ENCODE measurements at regions not wholly inside any gene's neighbourhood (a gene's known extent, or its start where the extent isn't known, plus 50 kb on each side); places are given as distances from the start of the nearest gene placed in this dataset.

DNA sequence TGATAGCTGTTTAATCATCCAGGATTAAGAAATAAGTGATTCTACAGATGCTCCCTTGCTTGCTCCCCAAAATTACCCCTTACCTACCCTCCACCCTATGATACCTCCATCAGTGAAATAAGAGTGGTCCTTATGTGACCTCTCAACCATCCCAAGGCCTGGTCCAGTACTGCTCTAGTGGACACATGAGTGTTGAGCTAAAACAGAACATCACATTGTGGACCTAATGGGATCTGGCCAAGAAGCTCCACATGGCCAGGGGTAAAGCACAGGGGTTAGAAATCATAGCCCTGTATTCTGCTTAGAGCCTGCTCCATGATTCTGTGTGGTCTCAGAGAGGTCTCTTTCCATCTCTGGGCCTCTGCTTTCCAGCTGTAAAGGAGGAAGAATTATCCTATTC lies 355.6 kb downstream of the TNS1 start:
- Histone ChIP-seq H3K36me3 (ENCODE audit: control insufficient read depth, insufficient read depth, low read length) (no peaks in the 10 kb centered on the region), H3K27me3 (ENCODE audit: control insufficient read depth, insufficient read depth, low read length) (no peaks in the 10 kb centered on the region), H3K4me3 (ENCODE audit: low read depth, low read length) (no peak overlapping the region)
- DNase-seq (ENCODE audit: low read depth) = no peak
- TF ChIP-seq, protein P1, sequence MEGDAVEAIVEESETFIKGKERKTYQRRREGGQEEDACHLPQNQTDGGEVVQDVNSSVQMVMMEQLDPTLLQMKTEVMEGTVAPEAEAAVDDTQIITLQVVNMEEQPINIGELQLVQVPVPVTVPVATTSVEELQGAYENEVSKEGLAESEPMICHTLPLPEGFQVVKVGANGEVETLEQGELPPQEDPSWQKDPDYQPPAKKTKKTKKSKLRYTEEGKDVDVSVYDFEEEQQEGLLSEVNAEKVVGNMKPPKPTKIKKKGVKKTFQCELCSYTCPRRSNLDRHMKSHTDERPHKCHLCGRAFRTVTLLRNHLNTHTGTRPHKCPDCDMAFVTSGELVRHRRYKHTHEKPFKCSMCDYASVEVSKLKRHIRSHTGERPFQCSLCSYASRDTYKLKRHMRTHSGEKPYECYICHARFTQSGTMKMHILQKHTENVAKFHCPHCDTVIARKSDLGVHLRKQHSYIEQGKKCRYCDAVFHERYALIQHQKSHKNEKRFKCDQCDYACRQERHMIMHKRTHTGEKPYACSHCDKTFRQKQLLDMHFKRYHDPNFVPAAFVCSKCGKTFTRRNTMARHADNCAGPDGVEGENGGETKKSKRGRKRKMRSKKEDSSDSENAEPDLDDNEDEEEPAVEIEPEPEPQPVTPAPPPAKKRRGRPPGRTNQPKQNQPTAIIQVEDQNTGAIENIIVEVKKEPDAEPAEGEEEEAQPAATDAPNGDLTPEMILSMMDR (IDR thresholded peaks at IDR 0.05; ENCODE audit: insufficient read depth, low read length, poor library complexity, severe bottlenecking) = no peak

DNA sequence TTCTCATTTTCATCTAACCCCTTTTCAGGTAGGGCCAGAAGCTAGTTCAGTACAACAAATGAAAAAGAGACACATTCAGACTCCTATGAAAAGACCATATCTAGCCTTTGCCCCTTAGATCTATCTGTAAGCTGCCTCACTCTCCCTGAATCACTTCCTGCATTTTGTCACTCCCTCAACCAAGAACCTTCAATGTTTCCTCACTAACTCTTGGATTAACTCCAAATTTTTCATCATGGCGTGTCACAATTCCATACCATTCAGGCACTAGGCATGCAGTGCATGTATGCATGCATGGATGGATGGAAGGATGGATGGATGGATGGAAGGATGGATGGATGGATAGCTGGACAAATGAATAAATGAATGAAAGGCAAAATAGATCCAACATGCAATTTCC lies 356.9 kb downstream of the TNS1 start:
- Histone ChIP-seq H3K27me3 (ENCODE audit: control insufficient read depth, insufficient read depth, low read length) (no peaks in the 10 kb centered on the region), H3K4me3 (ENCODE audit: low read depth, low read length) (no peak overlapping the region), H3K36me3 (ENCODE audit: control insufficient read depth, insufficient read depth, low read length) (no peaks in the 10 kb centered on the region)
- no peak for DNase-seq (ENCODE audit: low read depth)
- TF ChIP-seq, protein P1 (IDR thresholded peaks at IDR 0.05; ENCODE audit: insufficient read depth, low read length, poor library complexity, severe bottlenecking) = no peak

DNA sequence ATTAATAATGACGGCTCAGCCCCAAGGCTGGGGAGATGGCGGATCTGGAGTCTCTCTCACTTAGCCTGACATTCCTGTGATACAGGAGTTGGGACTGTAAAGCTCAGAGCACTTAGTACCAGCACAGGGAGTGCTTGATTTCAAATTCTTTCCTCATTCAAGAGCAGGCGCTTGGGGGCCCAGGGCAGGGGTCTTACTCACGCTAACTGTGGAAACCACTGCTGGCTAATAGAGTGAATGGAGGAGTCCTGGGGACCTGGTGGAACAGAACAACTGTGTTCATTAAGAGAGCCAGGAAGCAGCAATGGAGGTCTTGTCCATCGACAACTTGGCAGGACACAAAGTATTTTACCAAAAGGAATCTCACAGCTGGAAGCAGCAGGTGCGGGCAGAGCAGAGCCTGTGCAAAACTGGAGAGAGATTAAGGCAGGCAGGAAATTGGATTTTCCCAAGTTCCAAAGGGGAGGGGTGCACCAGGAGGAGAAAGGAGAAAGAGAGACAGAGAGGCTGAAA lies 358.9 kb downstream of the TNS1 start:
- Histone ChIP-seq H3K36me3 (ENCODE audit: control insufficient read depth, insufficient read depth, low read length) (no peaks in the 10 kb centered on the region), H3K4me3 (ENCODE audit: low read depth, low read length) (no peak overlapping the region), H3K27me3 (ENCODE audit: control insufficient read depth, insufficient read depth, low read length) (no peaks in the 10 kb centered on the region)
- TF ChIP-seq, protein P1 (IDR thresholded peaks at IDR 0.05; ENCODE audit: insufficient read depth, low read length, poor library complexity, severe bottlenecking) = no peak
- no peak for DNase-seq (ENCODE audit: low read depth)

DNA sequence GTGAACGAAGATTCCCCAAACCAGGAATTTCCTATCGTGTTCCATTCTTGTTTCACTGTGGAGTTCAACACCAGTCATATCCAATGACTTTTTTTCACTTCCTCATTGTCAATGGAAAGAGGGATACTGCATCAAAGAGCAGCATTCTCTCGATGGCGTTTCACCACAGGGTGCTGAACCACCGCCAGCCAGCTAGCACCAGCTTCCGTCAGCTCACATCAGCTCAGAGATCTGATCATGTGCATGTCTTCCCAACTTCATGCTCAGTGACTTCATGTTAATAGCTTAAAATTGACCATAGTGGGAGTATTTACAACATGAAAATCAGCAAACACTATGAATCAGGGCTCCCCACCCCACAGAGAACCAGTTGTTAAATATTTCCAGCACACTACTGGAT lies 359.9 kb downstream of the TNS1 start:
- Histone ChIP-seq H3K4me3 (ENCODE audit: low read depth, low read length) (no peak overlapping the region), H3K36me3 (ENCODE audit: control insufficient read depth, insufficient read depth, low read length) (no peaks in the 10 kb centered on the region), H3K27me3 (ENCODE audit: control insufficient read depth, insufficient read depth, low read length) (no peaks in the 10 kb centered on the region)
- no peak for DNase-seq (ENCODE audit: low read depth)
- TF ChIP-seq, protein P1 (IDR thresholded peaks at IDR 0.05; ENCODE audit: insufficient read depth, low read length, poor library complexity, severe bottlenecking) = no peak

DNA sequence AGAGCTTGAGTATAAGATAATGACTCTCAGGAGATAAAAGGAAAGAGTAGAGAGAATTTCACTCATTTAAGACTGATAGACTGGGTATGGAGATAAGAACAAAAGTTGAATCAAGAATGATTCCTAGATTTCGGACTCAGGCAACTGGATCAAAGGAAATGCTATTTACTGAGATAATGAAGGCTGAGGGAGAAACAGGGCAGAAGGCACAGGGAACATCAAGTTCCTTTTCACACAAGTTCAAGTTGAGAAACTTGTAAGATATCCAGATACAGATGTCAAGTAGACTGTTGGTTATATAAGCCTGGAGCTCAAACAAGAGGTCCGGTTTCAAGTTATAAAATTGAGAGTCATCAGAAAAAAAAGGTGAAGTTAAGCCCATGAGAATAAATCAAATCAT lies 360.8 kb downstream of the TNS1 start:
- TF ChIP-seq, protein P1 (IDR thresholded peaks at IDR 0.05; ENCODE audit: insufficient read depth, low read length, poor library complexity, severe bottlenecking) = no peak
- Histone ChIP-seq H3K36me3 (ENCODE audit: control insufficient read depth, insufficient read depth, low read length) (no peaks in the 10 kb centered on the region), H3K27me3 (ENCODE audit: control insufficient read depth, insufficient read depth, low read length) (peaks cover 3% of the 10 kb centered on the region), H3K4me3 (ENCODE audit: low read depth, low read length) (no peak overlapping the region)
- no peak for DNase-seq (ENCODE audit: low read depth)

DNA sequence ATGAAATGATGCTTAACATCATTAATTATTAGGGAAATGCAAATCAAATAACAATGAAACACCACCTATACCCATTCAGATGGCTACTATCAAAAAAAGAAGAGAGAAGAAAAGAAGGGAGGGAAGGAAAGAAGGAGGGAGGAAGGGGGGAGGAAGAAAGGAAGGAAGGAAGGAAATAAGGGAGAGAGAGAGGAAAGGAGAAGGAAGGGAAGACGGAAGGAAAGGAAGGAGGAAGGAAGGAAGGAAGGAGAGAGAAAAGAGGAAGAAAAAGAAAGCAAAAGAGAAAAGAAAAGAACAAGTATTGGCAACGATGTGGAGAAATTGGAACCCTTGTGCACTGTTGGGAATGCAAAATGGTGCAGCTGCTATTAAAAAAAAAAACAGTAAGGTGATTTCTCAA lies 363.3 kb downstream of the TNS1 start:
- no peak for DNase-seq (ENCODE audit: low read depth)
- H3K4me3 ChIP-seq (ENCODE audit: low read depth, low read length) = no peak overlapping the region
- peaks cover 3% of the 10 kb centered on the region for H3K27me3 ChIP-seq (ENCODE audit: control insufficient read depth, insufficient read depth, low read length)
- TF ChIP-seq, protein P1 (IDR thresholded peaks at IDR 0.05; ENCODE audit: insufficient read depth, low read length, poor library complexity, severe bottlenecking) = no peak
- H3K36me3 ChIP-seq (ENCODE audit: control insufficient read depth, insufficient read depth, low read length) = no peaks in the 10 kb centered on the region
